Mesenchymal stem cell (in vitro differentiated cells and primary cell): ENCODE measurements at regions not wholly inside any gene's neighbourhood (a gene's known extent, or its start where the extent isn't known, plus 50 kb on each side); places are given as distances from the start of the nearest gene placed in this dataset.

Experiments used
- DNase-seq: peaks from one replicate; pipeline ENCODE4 v3.0.0-alpha.2; 2013
- H2AFZ ChIP-seq: one replicate; pipeline ENCODE4 v1.6.1; 2013; ENCODE audit warnings: low read depth, mild to moderate bottlenecking, control low read depth, inconsistent platforms, low read length, moderate library complexity
- H2AK5ac ChIP-seq: 2 replicates; pipeline ENCODE4 v1.6.1; 2013; ENCODE audit warnings: low read length, moderate library complexity, mild to moderate bottlenecking, inconsistent platforms; ENCODE audit not compliant: severe bottlenecking
- H2BK120ac ChIP-seq: one replicate; pipeline ENCODE4 v1.6.1; 2013; ENCODE audit warnings: low read depth, mild to moderate bottlenecking, inconsistent platforms, low read length, moderate library complexity
- H2BK12ac ChIP-seq, 2 experiments: one replicate each; pipeline ENCODE4 v1.6.1; 2013; ENCODE audit warnings: inconsistent platforms in 2 of 2, low read length in 2 of 2, mild to moderate bottlenecking in 2 of 2, moderate library complexity in 2 of 2, control low read depth in 1 of 2
- H2BK15ac ChIP-seq: one replicate; pipeline ENCODE4 v1.6.1; 2013; ENCODE audit warnings: mild to moderate bottlenecking, low read depth, inconsistent platforms; ENCODE audit not compliant: poor library complexity, severe bottlenecking
- H2BK5ac ChIP-seq: 2 replicates; pipeline ENCODE4 v1.6.1; 2013; ENCODE audit warnings: low read depth, mild to moderate bottlenecking, low read length, control low read depth, inconsistent platforms; ENCODE audit not compliant: poor library complexity, severe bottlenecking
- H3K14ac ChIP-seq, 2 experiments: one replicate each; pipeline ENCODE4 v1.6.1; 2013; ENCODE audit warnings: inconsistent platforms in 2 of 2, low read length in 2 of 2, control low read depth in 1 of 2, mild to moderate bottlenecking in 1 of 2, moderate library complexity in 1 of 2
- H3K18ac ChIP-seq, 2 experiments: one replicate each; pipeline ENCODE4 v1.6.1; 2013; ENCODE audit warnings: inconsistent platforms in 2 of 2, low read length in 2 of 2, control low read depth in 1 of 2, low read depth in 1 of 2, mild to moderate bottlenecking in 1 of 2
- H3K23ac ChIP-seq, 2 experiments: one replicate each; pipeline ENCODE4 v1.6.1; 2013; ENCODE audit warnings: inconsistent platforms in 2 of 2, low read length in 2 of 2, mild to moderate bottlenecking in 2 of 2, moderate library complexity in 2 of 2, control low read depth in 1 of 2
- H3K27ac ChIP-seq: 2 replicates; pipeline ENCODE4 v1.5.1; 2013; ENCODE audit warnings: mild to moderate bottlenecking, moderate library complexity, low read length, control low read depth, inconsistent platforms; ENCODE audit not compliant: poor library complexity, severe bottlenecking
- H3K27me3 ChIP-seq, 2 experiments: 2 replicates each; pipeline versions ENCODE4 v1.6.1 to v1.7.0; 2013; ENCODE audit warnings: low read length in 2 of 2, mild to moderate bottlenecking in 2 of 2, moderate library complexity in 2 of 2, control low read depth in 1 of 2, inconsistent platforms in 1 of 2; ENCODE audit not compliant: control insufficient read depth in 1 of 2, insufficient read depth in 1 of 2
- H3K36me3 ChIP-seq, 2 experiments: 2 replicates each; pipeline versions ENCODE4 v1.6.1 to v1.7.0; 2013; ENCODE audit warnings: low read length in 2 of 2, control low read depth in 1 of 2, inconsistent platforms in 1 of 2, low read depth in 1 of 2, mild to moderate bottlenecking in 1 of 2; ENCODE audit not compliant: insufficient read depth in 2 of 2, control insufficient read depth in 1 of 2
- H3K4ac ChIP-seq, 2 experiments: one replicate each; pipeline ENCODE4 v1.6.1; 2013; ENCODE audit warnings: inconsistent platforms in 2 of 2, low read length in 2 of 2, mild to moderate bottlenecking in 2 of 2, moderate library complexity in 2 of 2, control low read depth in 1 of 2, low read depth in 1 of 2
- H3K4me1 ChIP-seq: 2 replicates; pipeline ENCODE4 v1.6.1; 2013; ENCODE audit warnings: low read depth, low read length, control low read depth; ENCODE audit not compliant: control insufficient read depth, insufficient read depth
- H3K4me2 ChIP-seq: 2 replicates; pipeline ENCODE4 v1.6.1; 2013; ENCODE audit warnings: low read length, mild to moderate bottlenecking, inconsistent platforms; ENCODE audit not compliant: poor library complexity, severe bottlenecking
- H3K4me3 ChIP-seq, 2 experiments: 2 replicates each; pipeline versions ENCODE4 v1.5.1 to v1.7.0; 2013; ENCODE audit warnings: low read length in 2 of 2, mild to moderate bottlenecking in 2 of 2, control low read depth in 1 of 2, low read depth in 1 of 2; ENCODE audit not compliant: insufficient read depth in 1 of 2
- H3K79me1 ChIP-seq: replicated peaks from 2 replicates; pipeline ENCODE4 v1.6.1; 2013; ENCODE audit warnings: mild to moderate bottlenecking, control low read depth, low read length, inconsistent platforms; ENCODE audit not compliant: poor library complexity, severe bottlenecking
- H3K9ac ChIP-seq: 2 replicates; pipeline ENCODE4 v1.7.0; 2013; ENCODE audit warnings: mild to moderate bottlenecking, low read length, moderate library complexity
- H3K9me3 ChIP-seq: 2 replicates; pipeline ENCODE4 v1.7.0; 2013; ENCODE audit warnings: mild to moderate bottlenecking, low read length; ENCODE audit not compliant: control insufficient read depth
- H4K8ac ChIP-seq: one replicate; pipeline ENCODE4 v1.6.1; 2013; ENCODE audit warnings: inconsistent platforms, mild to moderate bottlenecking, low read length, moderate library complexity
- H4K91ac ChIP-seq: one replicate; pipeline ENCODE4 v1.6.1; 2013; ENCODE audit warnings: mild to moderate bottlenecking, low read length, inconsistent platforms
- WGBS: methylation state at CpG from one replicate; pipeline ENCODE4 v1.1.7; 2013; ENCODE audit warnings: mixed read lengths; 5-methylcytosine and 5-hydroxymethylcytosine counted together

GRCh38 chr20:24738058-24738775, 210.9 kb upstream of the CST7 start:
- no peak overlapping the region for H3K4me3 ChIP-seq
- H3K4me2 ChIP-seq, result no peak overlapping the region
- peaks cover 13 to 14% of the 10 kb centered on the region in 2 experiments for H3K27me3 ChIP-seq
- H3K36me3 ChIP-seq, result peaks cover 0 to 3% of the 10 kb centered on the region in 2 experiments
- H3K79me1 ChIP-seq, result no peaks in the 10 kb centered on the region
- no peak overlapping the region for H3K18ac ChIP-seq
- H4K8ac ChIP-seq, result no peak overlapping the region
- no peak overlapping the region for H3K9ac ChIP-seq
- H2BK120ac ChIP-seq, result no peak overlapping the region
- H3K14ac ChIP-seq, result no peak overlapping the region
- H3K4ac ChIP-seq, result no peak overlapping the region
- H3K9me3 ChIP-seq, result no peaks in the 10 kb centered on the region
- no peak overlapping the region for H3K23ac ChIP-seq
- WGBS, result 84% methylated on average over 9 of the region's 9 CpGs
- no peak overlapping the region for H2BK5ac ChIP-seq
- no peak overlapping the region for H2BK15ac ChIP-seq
- no peak overlapping the region for H4K91ac ChIP-seq
- peaks cover 22% of the 10 kb centered on the region for H3K4me1 ChIP-seq
- no peak overlapping the region for H2AK5ac ChIP-seq
- H2AFZ ChIP-seq, result no peak overlapping the region
- no peak overlapping the region for H2BK12ac ChIP-seq
- no peak for DNase-seq
- H3K27ac ChIP-seq, result no peak overlapping the region

GRCh38 chr20:24738981-24739633, 210.0 kb upstream of the CST7 start:
- no peaks in the 10 kb centered on the region for H3K9me3 ChIP-seq
- H3K23ac ChIP-seq, result no peak overlapping the region
- H3K4me1 ChIP-seq, result peaks cover 26% of the 10 kb centered on the region
- H3K36me3 ChIP-seq, result peaks cover 0 to 3% of the 10 kb centered on the region in 2 experiments
- H2AK5ac ChIP-seq, result no peak overlapping the region
- no peak overlapping the region for H2BK15ac ChIP-seq
- no peaks in the 10 kb centered on the region for H3K79me1 ChIP-seq
- no peak overlapping the region for H2AFZ ChIP-seq
- no peak overlapping the region for H2BK120ac ChIP-seq
- no peak overlapping the region for H3K9ac ChIP-seq
- H3K14ac ChIP-seq, result no peak overlapping the region
- H3K18ac ChIP-seq, result no peak overlapping the region
- H4K8ac ChIP-seq, result no peak overlapping the region
- H3K4me2 ChIP-seq, result no peak overlapping the region
- H4K91ac ChIP-seq, result no peak overlapping the region
- H3K4me3 ChIP-seq, result no peak overlapping the region
- H3K27me3 ChIP-seq, result peaks cover 13 to 19% of the 10 kb centered on the region in 2 experiments
- DNase-seq, result no peak
- no peak overlapping the region for H3K27ac ChIP-seq
- 84% methylated on average over 7 of the region's 7 CpGs for WGBS
- H2BK5ac ChIP-seq, result no peak overlapping the region
- no peak overlapping the region for H3K4ac ChIP-seq
- no peak overlapping the region for H2BK12ac ChIP-seq

- H3K27ac ChIP-seq, result no peak overlapping the region
- no peak overlapping the region for H2BK12ac ChIP-seq
- no peak overlapping the region for H3K9ac ChIP-seq
- no peak overlapping the region for H3K14ac ChIP-seq
- no peak overlapping the region for H3K4me2 ChIP-seq
- no peak overlapping the region for H4K91ac ChIP-seq
- no peak overlapping the region for H3K18ac ChIP-seq
- no peak overlapping the region for H4K8ac ChIP-seq
- H3K4me3 ChIP-seq, result no peak overlapping the region
- no peak overlapping the region for H3K23ac ChIP-seq
- H3K79me1 ChIP-seq, result no peaks in the 10 kb centered on the region
- no peak for DNase-seq
- no peak overlapping the region for H2AFZ ChIP-seq
- no peak overlapping the region for H2BK15ac ChIP-seq
- H3K4me1 ChIP-seq, result peaks cover 25% of the 10 kb centered on the region
- peaks cover 13 to 24% of the 10 kb centered on the region in 2 experiments for H3K27me3 ChIP-seq
- no peak overlapping the region for H2BK5ac ChIP-seq
- H2BK120ac ChIP-seq, result no peak overlapping the region
- H2AK5ac ChIP-seq, result no peak overlapping the region
- no peak overlapping the region for H3K4ac ChIP-seq
- WGBS, result no CpG with 5 or more reads among the region's 1 CpG
- no peaks in the 10 kb centered on the region for H3K9me3 ChIP-seq
- H3K36me3 ChIP-seq, result no peaks in the 10 kb centered on the region
Measured at GRCh38 chr20:24739746-24740145, 209.3 kb upstream of the CST7 start.

GRCh38 chr20:24741493-24742072, 207.5 kb upstream of the CST7 start:
- Histone ChIP-seq H3K4ac (no peak overlapping the region), H2AFZ (no peak overlapping the region), H3K4me3 (no peak overlapping the region), H2BK12ac (no peak overlapping the region), H2AK5ac (no peak overlapping the region), H3K27ac (no peak overlapping the region), H4K8ac (no peak overlapping the region), H3K14ac (no peak overlapping the region), H3K23ac (no peak overlapping the region), H2BK5ac (no peak overlapping the region), H4K91ac (no peak overlapping the region), H3K9ac (no peak overlapping the region), H3K4me1 (peaks cover 33% of the 10 kb centered on the region), H2BK15ac (no peak overlapping the region), H3K9me3 (no peaks in the 10 kb centered on the region), H3K79me1 (no peaks in the 10 kb centered on the region), H3K4me2 (no peak overlapping the region), H3K18ac (no peak overlapping the region), H3K27me3 (peaks cover 13 to 33% of the 10 kb centered on the region in 2 experiments), H3K36me3 (no peaks in the 10 kb centered on the region), H2BK120ac (no peak overlapping the region)
- DNase-seq, result no peak
- 91% methylated on average over 9 of the region's 11 CpGs for WGBS
